ENCODE measurements at regions not wholly inside any gene's neighbourhood (a gene's known extent, or its start where the extent isn't known, plus 50 kb on each side); places are given as distances from the start of the nearest gene placed in this dataset.

GRCh38 chr5:40260361-40260760 is 419.4 kb upstream of the PTGER4 start:
- H3K36me3 ChIP-seq (ENCODE audit: insufficient read depth, low read length, poor library complexity, severe bottlenecking), result no peaks in the 10 kb centered on the region
- intact Hi-C loops (cut with micrococcal nuclease; ENCODE audit: unreplicated experiment), result no loop called here
- no TSS peak for BruUV-seq (replicated peaks)
- DNase-seq (ENCODE audit: low spot score), result no peak
- no peaks in the 10 kb centered on the region for H3K4me1 ChIP-seq (ENCODE audit: insufficient read depth, low read length, poor library complexity, severe bottlenecking)
- H3K9me3 ChIP-seq (ENCODE audit: low read depth, low read length, poor library complexity, severe bottlenecking), result no peaks in the 10 kb centered on the region
- TF ChIP-seq EZH2 (IDR thresholded peaks at IDR 0.05; ENCODE audit: borderline replicate concordance, low read depth, low read length, poor library complexity, severe bottlenecking) (no peak), CTCF (conservative IDR thresholded peaks at IDR 0.05; ENCODE audit: low read depth, low read length) (no peak)
- POLR2A ChIA-PET (ENCODE audit: low non-redundant PET), result no interaction called here
- H3K27me3 ChIP-seq (replicated peaks; ENCODE audit: insufficient read depth, low read depth, low read length, poor library complexity), result no peaks in the 10 kb centered on the region
- no peak overlapping the region for H3K27ac ChIP-seq (ENCODE audit: low read depth, low read length, poor library complexity, severe bottlenecking)
- H3K4me3 ChIP-seq (ENCODE audit: low read depth, low read length, poor library complexity, severe bottlenecking), result no peak overlapping the region
- CTCF ChIA-PET, result no interaction called here

DNA sequence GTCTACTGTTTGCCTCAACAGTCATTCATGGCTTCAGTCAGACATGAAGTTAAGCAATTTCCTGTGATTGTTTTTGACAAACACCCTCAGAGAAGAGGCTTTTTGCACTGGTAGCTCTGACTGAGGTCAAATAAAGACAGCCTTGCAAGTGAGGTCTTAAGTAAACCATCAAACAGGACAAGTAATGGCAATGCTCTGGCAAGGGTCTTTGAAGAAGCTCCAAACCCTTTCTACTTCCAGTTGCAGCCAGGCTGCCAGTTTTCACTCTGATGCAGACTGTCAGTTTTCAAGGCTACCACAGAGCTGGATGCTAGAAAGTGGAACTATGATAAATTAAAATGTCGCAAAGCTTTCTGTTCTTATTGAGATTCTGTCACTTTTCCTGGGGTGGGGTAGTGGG is 421.5 kb upstream of the PTGER4 start:
- no peaks in the 10 kb centered on the region for H3K4me1 ChIP-seq (ENCODE audit: insufficient read depth, low read length, poor library complexity, severe bottlenecking)
- CTCF ChIA-PET, result no interaction called here
- TF ChIP-seq CTCF (conservative IDR thresholded peaks at IDR 0.05; ENCODE audit: low read depth, low read length) (no peak), EZH2 (IDR thresholded peaks at IDR 0.05; ENCODE audit: borderline replicate concordance, low read depth, low read length, poor library complexity, severe bottlenecking) (no peak)
- H3K4me3 ChIP-seq (ENCODE audit: low read depth, low read length, poor library complexity, severe bottlenecking), result no peak overlapping the region
- H3K27me3 ChIP-seq (replicated peaks; ENCODE audit: insufficient read depth, low read depth, low read length, poor library complexity), result no peaks in the 10 kb centered on the region
- no peaks in the 10 kb centered on the region for H3K9me3 ChIP-seq (ENCODE audit: low read depth, low read length, poor library complexity, severe bottlenecking)
- no peaks in the 10 kb centered on the region for H3K36me3 ChIP-seq (ENCODE audit: insufficient read depth, low read length, poor library complexity, severe bottlenecking)
- intact Hi-C loops (cut with micrococcal nuclease; ENCODE audit: unreplicated experiment), result no loop called here
- DNase-seq (ENCODE audit: low spot score), result no peak
- POLR2A ChIA-PET (ENCODE audit: low non-redundant PET), result no interaction called here
- BruUV-seq (replicated peaks), result no TSS peak
- no peak overlapping the region for H3K27ac ChIP-seq (ENCODE audit: low read depth, low read length, poor library complexity, severe bottlenecking)

- CTCF ChIA-PET, result no interaction called here
- no peaks in the 10 kb centered on the region for H3K27me3 ChIP-seq (replicated peaks; ENCODE audit: insufficient read depth, low read depth, low read length, poor library complexity)
- no peaks in the 10 kb centered on the region for H3K4me1 ChIP-seq (ENCODE audit: insufficient read depth, low read length, poor library complexity, severe bottlenecking)
- H3K9me3 ChIP-seq (ENCODE audit: low read depth, low read length, poor library complexity, severe bottlenecking), result no peaks in the 10 kb centered on the region
- intact Hi-C loops (cut with micrococcal nuclease; ENCODE audit: unreplicated experiment), result no loop called here
- POLR2A ChIA-PET (ENCODE audit: low non-redundant PET), result no interaction called here
- BruUV-seq (replicated peaks), result no TSS peak
- TF ChIP-seq EZH2 (IDR thresholded peaks at IDR 0.05; ENCODE audit: borderline replicate concordance, low read depth, low read length, poor library complexity, severe bottlenecking), result no peak
- TF ChIP-seq CTCF (conservative IDR thresholded peaks at IDR 0.05; ENCODE audit: low read depth, low read length), result no peak
- no peak for DNase-seq (ENCODE audit: low spot score)
- no peak overlapping the region for H3K4me3 ChIP-seq (ENCODE audit: low read depth, low read length, poor library complexity, severe bottlenecking)
- no peak overlapping the region for H3K27ac ChIP-seq (ENCODE audit: low read depth, low read length, poor library complexity, severe bottlenecking)
- H3K36me3 ChIP-seq (ENCODE audit: insufficient read depth, low read length, poor library complexity, severe bottlenecking), result no peaks in the 10 kb centered on the region
Measured at GRCh38 chr5:40240671-40241070, 439.0 kb upstream of the PTGER4 start.

Data from A673 (cell line).